ENCODE measurements at regions not wholly inside any gene's neighbourhood (a gene's known extent, or its start where the extent isn't known, plus 50 kb on each side); places are given as distances from the start of the nearest gene placed in this dataset.

DNA sequence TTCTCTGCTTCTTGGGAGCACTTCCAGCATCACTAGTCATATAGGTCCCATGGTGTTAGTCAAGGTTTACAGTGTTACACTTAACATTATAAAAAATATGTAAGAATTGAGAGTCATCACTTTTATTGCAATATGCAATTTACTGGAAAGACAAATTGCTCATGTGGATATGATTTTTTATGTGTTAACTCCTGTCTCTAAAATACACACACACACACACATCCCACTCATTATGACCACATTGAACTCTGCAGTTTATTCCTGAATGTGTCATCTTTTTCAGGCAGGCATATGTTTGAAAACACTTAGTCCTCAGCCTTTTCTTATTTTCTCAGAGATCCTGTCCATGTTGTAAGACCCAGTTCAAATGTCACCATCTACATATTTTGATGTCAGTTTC is 148.5 kb upstream of the MRPS30 start:
- DNase-seq (ENCODE audit: low read depth) = no peak

DNA sequence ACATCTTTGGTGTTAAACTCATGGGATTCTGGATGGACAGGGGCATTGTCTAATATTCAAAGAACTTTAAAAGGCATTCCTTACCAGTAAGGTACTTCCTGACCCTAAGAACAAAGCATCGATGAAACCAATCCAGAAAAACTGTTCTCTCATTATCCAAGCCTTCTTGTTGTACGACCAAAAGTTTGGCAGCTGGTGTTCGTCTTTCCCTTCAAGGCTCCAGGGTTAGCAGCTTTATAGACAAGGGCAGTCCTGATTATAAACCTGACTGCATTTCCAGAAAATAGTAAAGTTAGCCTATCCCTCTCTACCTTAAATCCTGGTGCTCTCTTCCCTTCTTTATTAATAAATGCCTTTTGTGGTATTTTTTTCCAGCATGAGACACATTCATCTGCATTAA is 149.4 kb upstream of the MRPS30 start:
- no peak for DNase-seq (ENCODE audit: low read depth)

DNA sequence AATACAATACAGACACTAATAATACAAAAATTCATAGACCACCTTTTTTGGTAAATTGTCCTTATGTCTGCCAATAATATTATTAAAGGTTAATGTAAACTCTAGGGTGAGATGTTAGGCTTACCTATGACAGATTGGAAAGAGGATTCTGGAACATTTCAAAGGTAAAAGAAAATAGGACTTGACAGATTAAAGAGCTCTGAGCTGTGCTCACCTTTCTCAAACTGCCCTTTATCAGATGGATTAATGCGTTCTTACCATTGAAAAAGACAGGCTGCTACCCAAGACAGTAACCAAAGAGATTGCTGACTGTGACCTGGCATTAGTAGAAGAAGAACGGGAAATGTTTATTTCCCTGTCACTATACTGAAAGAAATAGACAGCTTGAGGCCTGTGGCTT is 156.1 kb upstream of the MRPS30 start:
- no peak for DNase-seq (ENCODE audit: low read depth)

DNA sequence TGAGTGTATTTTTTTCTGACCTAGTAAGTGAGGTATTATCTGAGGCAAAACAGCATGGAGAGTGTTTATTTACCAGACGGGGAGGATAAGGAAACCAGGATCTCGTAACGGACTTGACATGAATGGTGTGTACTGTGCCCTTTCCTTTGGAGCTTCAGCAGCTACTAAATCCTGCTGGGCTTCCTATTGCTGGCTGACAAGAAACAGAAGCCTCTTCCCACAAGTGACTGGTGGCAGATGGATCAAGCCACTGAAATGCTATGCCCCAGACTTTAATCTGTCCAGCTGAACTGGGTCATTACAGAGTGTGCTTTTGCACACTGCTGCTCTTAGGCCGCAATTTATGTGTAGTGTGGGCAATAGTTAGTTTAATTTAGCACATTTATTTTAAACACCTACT is 162.7 kb upstream of the MRPS30 start:
- DNase-seq (ENCODE audit: low read depth) = no peak

DNA sequence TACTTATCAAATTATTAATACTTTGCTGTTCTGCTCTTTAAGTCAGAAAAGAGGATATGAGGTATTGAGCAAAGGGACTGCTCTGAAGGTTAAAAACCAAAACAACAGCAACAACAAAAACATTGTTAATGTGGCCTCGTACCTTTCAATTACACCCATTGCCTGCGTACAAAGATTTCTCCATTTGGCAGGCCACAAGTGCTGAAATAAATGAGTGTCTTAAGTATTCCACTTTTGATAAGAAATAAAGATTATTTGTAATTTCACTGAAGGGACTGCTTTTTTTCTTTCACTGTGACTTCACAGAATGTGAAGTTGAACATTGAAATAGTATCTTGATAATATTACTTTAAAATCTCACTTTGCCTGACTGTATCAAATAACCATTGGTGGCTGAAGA is 163.2 kb upstream of the MRPS30 start:
- no peak for DNase-seq (ENCODE audit: low read depth)

DNA sequence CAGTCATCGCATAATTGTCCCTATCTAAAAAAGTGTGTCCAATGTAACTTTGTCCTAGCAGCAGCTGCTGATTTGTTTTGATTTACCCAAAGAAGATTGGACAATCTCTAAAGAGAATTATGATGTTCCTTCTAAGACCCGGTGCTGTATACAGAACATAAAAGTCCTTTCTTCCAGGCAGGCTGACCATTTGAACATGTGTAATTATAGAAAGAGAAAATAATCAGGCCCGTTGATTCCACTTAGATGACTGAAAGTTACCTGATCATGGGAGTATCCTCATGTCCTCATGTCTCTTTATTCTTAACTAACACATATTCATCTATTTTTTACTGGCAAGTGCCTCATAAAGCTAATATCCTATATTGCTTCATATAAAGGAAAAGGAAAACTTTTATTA is 164.1 kb upstream of the MRPS30 start:
- no peak for DNase-seq (ENCODE audit: low read depth)

DNA sequence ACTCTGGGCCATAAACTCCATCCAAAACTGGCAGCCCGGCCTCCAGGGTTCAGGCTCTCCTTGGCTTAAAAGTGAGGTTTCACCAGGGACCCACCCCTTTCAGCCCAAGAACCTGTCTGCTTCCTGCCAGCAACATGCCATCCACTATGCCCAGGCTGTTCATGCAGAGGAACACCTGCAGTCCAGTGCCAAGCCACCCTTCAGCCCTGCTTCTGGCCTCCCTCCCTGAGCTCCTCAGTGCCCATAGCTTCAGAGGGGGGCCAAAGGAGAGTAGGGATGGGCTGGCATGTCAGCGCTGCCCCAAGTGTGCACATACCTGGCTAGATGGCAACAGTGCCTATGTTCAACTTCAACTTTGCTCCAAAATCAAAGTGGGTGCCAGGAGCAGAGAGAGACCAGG is 166.9 kb upstream of the MRPS30 start:
- no peak for DNase-seq (ENCODE audit: low read depth)

- no peak for DNase-seq (ENCODE audit: low read depth)
Observed at GRCh38 chr5:44640945-44641456, 167.7 kb upstream of the MRPS30 start.

DNA sequence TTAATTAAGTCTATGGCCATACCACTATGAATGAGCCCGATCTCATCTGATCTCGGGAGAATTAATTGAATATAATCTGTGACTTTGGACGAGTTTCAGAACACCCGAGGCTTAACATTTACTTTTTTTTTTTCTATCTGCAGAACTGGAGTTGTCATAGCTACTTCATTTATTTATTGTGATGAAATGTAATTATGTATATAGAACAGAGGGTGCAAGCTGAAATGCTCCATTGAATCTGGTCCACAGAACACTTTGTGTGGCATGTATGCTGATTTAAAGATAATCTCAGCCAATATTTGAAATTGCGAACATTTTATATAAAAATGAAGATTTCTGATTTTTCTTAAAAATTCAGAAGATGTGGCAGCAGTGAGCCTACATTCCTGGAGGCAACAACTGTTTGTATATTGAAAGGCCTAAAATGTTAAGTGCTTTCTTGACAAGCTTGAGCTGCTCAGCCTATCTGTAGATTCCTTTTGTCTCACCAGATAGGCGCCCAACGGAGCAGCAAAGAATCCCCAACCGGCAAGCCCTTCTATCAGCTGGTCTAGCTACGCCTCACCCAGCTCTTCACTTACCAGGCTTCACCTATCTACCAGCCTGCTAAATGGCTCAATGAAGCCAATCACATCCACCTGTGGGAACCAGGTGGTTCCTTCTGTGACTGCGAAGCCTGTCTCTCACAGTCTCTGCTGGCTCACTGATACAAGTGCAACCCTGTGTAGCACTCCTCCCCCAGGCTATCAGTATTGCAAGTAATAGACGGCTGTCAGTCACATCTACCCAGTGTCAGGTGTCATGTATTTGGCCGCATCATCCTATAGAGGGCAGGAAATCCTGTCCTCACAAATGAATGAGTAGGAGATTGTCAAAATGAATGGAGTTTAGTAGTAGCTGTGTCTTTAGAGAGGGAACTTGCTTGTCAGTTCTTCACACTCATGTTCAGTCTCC is 170.6 kb upstream of the MRPS30 start:
- DNase-seq (ENCODE audit: low read depth) = no peak

GRCh38 chr5:44632344-44632743 is 176.4 kb upstream of the MRPS30 start:
- DNase-seq (ENCODE audit: low read depth) = no peak

- DNase-seq (ENCODE audit: low read depth) = no peak
Observed at GRCh38 chr5:44626846-44627245, 181.9 kb upstream of the MRPS30 start.

- DNase-seq (ENCODE audit: low read depth) = no peak
Observed at GRCh38 chr5:44622331-44622730, 186.4 kb upstream of the MRPS30 start.

DNA sequence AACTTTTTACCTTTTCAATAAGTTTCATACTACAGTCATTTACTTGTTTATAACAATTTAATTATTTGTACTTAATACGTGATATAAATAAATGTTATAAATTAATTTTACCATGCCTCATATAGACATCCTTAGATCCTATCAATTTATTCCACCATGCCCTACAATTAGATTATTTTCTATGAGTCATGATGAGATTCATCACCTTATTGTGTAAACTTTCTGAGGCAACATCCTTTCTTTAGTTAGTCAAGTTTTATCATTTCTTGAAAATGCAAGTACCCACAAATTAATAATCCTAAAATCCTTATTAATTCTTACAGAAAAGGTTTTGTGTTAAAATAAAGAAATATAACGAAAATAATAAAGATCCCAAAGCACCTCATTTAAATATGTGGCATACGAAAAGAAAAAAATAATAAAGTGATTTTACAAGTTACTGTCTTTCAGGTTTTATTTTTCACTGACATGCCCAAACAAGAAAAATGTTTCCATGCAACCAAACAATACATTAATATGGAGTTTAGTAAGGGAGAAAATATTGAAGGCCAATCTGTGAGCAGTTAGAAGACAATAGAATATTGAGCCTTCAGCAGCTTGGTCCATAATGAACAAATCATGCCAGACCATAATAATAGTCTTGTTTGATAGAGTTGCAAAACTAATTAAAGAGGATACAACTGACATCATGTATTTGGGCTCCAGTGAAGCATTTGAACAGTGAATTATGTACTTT is 188.7 kb upstream of the MRPS30 start:
- no peak for DNase-seq (ENCODE audit: low read depth)

- no peak for DNase-seq (ENCODE audit: low read depth)
Observed at GRCh38 chr5:44614845-44615244, 193.9 kb upstream of the MRPS30 start.

DNA sequence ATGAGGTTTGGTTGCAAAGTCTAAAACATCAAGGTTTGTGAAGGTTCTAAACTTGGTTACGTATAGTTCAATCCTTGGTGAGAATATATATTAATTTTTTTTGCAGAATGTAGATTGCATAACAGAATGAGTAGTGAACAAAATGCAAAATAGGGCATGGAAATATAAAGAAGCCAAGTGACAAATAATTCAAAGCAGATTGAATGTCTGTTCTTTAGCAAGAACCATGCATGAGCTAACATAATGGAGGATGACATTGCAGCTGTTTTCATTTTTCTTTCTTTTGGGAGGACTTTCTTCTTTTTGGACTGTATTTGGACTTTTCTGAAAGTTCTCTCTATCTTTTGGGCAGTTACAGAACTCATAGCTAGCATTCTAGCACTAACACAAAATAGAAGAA is 194.8 kb upstream of the MRPS30 start:
- no peak for DNase-seq (ENCODE audit: low read depth)

GRCh38 chr5:44605926-44606325 is 202.8 kb upstream of the MRPS30 start:
- no peak for DNase-seq (ENCODE audit: low read depth)

DNA sequence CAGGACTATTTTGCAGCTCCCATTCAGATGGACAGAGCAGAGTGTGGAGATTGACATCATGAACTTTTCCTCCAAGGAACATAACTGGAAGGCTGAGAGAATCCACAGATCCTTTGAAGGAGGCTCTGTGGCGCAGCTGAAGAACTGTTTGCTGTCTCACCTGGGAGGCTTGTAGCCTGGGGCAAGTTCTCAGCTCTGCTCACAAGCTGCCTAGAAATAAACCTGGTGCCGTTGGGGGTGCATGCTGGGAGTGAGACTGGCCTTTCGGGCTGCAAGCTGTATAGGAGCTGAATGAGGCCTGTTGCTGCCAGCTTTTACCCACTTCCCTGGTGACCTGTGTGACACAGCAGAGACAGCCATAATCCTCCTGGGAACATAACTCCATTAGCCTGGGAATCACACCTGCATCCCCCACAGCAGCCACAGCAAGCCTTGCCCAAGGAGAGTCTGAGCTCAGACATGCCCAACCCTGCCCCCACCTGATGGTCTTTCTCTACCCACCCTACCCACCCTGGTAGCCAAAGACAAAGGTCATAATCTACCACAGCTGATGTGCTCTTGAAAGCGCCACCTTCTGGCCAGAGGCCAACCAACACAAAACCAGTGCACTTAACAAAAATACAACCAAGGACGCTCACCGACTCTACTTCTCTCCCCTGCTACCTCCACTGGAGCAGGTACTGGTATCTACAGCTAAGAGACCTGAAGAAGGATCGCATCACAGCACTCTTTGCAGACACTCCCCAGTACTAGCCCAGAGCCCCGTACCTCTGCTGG is 205.1 kb upstream of the MRPS30 start:
- no peak for DNase-seq (ENCODE audit: low read depth)

DNA sequence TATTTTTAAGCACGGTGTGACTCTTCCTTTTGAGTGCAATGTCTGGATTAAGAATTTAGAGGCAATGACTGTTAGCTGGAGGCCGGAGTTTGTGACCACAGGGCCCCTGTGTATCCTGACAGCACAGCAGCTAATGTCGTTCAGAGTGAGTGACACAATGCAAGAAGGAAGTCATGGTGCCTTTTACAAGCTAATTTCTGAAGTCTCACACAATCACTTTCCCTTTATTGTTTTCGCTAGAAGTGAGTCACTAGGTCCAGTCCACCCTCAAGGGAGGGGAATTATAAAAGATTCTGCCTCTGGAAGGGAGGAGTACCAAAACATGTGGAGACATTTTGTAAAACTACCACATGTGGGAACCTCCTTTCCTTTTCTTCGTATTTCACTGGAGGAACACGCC is 185.5 kb upstream of the FGF10 start:
- DNase-seq (ENCODE audit: low read depth) = no peak

- no peak for DNase-seq (ENCODE audit: low read depth)
Observed at GRCh38 chr5:44568519-44568918, 179.3 kb upstream of the FGF10 start.

DNA sequence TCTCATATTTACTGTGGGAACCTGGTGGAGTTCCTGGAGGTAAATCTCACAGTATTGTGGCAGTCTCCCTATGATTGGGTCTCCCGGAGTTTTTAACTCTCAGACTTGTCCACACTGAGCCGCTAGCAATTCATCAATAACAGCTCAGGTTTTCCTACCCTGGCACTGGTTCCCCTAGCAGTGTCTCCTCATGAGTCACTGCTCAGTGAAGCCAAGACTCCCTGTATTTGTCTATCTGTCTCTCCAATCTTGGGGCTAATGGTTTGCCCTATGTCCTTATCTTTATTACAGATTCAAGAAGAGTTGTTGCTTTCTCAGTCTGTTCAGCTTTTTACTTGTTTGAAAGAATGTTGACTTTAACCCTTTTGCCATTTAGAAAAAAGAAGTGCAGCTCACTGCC is 176.7 kb upstream of the FGF10 start:
- no peak for DNase-seq (ENCODE audit: low read depth)

- no peak for DNase-seq (ENCODE audit: low read depth)
Observed at GRCh38 chr5:44565360-44565759, 176.1 kb upstream of the FGF10 start.

DNA sequence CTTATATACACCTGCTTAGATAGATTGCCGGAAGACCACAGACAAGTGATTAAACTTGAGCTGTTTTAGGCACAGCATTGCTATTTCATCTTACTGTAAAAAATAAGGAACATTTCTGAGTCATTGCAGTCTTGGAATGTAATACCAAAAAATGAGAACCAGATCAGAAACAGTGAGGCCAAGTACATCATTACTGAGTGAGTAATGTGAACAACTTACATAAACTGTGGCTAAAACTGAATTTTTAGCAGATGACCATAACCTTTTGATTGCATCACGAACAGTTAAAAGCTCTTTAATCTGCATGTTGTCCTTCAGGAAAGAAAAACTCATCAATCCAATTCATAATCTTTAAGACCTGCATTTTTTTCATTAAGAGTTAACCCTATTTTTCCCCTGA is 157.1 kb upstream of the FGF10 start:
- DNase-seq (ENCODE audit: low read depth) = no peak

All from CMK (cell line).